Stomach (tissue), 4 donors: ENCODE measurements at regions not wholly inside any gene's neighbourhood (a gene's known extent, or its start where the extent isn't known, plus 50 kb on each side); places are given as distances from the start of the nearest gene placed in this dataset.

Experiments used
- POLR2A ChIP-seq, 4 donors: fragments of 450-650 bp; IDR thresholded peaks; one replicate each; pipeline ENCODE4 v1.6.1; 2016; ENCODE audit warnings: antibody characterized with exemption in 4 of 4, control low read depth in 2 of 4, mild to moderate bottlenecking in 1 of 4, moderate library complexity in 1 of 4
- TF ChIP-seq, protein P1 (sequence below), 7 experiments: fragments of 450-650 bp in 4 of 7; fragments of 200-600 bp in 3 of 7; sonication (generic) in 3 of 7; IDR thresholded peaks; one replicate each; pipeline ENCODE4 v1.5.1; 2016 to 2019; ENCODE audit warnings: antibody characterized with exemption in 7 of 7, control low read depth in 2 of 7, mild to moderate bottlenecking in 1 of 7

GRCh38 chrX:39249999-39250398, 448.7 kb downstream of the MID1IP1 start:
- no peak for TF ChIP-seq POLR2A (IDR thresholded peaks at IDR 0.05)
- TF ChIP-seq, protein P1, sequence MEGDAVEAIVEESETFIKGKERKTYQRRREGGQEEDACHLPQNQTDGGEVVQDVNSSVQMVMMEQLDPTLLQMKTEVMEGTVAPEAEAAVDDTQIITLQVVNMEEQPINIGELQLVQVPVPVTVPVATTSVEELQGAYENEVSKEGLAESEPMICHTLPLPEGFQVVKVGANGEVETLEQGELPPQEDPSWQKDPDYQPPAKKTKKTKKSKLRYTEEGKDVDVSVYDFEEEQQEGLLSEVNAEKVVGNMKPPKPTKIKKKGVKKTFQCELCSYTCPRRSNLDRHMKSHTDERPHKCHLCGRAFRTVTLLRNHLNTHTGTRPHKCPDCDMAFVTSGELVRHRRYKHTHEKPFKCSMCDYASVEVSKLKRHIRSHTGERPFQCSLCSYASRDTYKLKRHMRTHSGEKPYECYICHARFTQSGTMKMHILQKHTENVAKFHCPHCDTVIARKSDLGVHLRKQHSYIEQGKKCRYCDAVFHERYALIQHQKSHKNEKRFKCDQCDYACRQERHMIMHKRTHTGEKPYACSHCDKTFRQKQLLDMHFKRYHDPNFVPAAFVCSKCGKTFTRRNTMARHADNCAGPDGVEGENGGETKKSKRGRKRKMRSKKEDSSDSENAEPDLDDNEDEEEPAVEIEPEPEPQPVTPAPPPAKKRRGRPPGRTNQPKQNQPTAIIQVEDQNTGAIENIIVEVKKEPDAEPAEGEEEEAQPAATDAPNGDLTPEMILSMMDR (IDR thresholded peaks at IDR 0.05) = no peak
